Adrenal gland (tissue), 9 donors: ENCODE measurements at regions not wholly inside any gene's neighbourhood (a gene's known extent, or its start where the extent isn't known, plus 50 kb on each side); places are given as distances from the start of the nearest gene placed in this dataset.

ENCODE experiments used
- DNase-seq, 7 donors: peaks; one replicate each; pipeline ENCODE4 v3.0.0-alpha.2; 2019 to 2020
- H3K27ac ChIP-seq, 5 donors: fragments of 200-600 bp; sonication (generic) in 4 of 5; 1 replicate in 3 of 5; 2 replicates in 2 of 5; pipeline versions ENCODE4 v1.5.1 to v1.8.0; 2016 to 2020; ENCODE audit warnings: mild to moderate bottlenecking in 1 of 5
- H3K27me3 ChIP-seq: fragments of 200-600 bp; 2 replicates; pipeline ENCODE4 v1.8.0; 2021
- H3K36me3 ChIP-seq, 2 donors: fragments of 200-600 bp; replicated peaks in 1 of 2; 1 replicate in 1 of 2; 2 replicates in 1 of 2; pipeline versions ENCODE4 v1.5.1 to v1.8.0; 2018 to 2022
- H3K4me1 ChIP-seq, 2 donors: fragments of 200-600 bp; replicated peaks in 1 of 2; 1 replicate in 1 of 2; 2 replicates in 1 of 2; pipeline versions ENCODE4 v1.5.1 to v1.8.0; 2018 to 2021
- H3K4me3 ChIP-seq, 4 donors: fragments of 200-600 bp; sonication (generic) in 3 of 4; one replicate each; pipeline ENCODE4 v1.5.1; 2016 to 2018
- H3K9me3 ChIP-seq, 3 donors: fragments of 200-600 bp; sonication (generic) in 1 of 3; replicated peaks in 1 of 3; 1 replicate in 2 of 3; 2 replicates in 1 of 3; pipeline versions ENCODE4 v1.5.1 to v1.8.0; 2016 to 2021
- POLR2A ChIP-seq, 2 donors: fragments of 450-650 bp; IDR thresholded peaks; one replicate each; pipeline ENCODE4 v1.6.1; 2017; ENCODE audit warnings: antibody characterized with exemption in 2 of 2, mild to moderate bottlenecking in 2 of 2, moderate library complexity in 1 of 2
- WGBS, 4 donors: extraction: QIAGEN DNeasy Blood & Tissue Kit in 2 of 4; methylation state at CpG; one replicate each; pipeline versions ENCODE4 v1.1.5 to v1.1.7; 2013 to 2017; 5-methylcytosine and 5-hydroxymethylcytosine counted together
- intact Hi-C, 2 donors: fragments of 100-400 bp; cut with DNase I; formaldehyde crosslinking; loops; one replicate each; pipeline versions ENCODE4 v1.14.1 to v1.15.0; 2022 to 2023
- TF ChIP-seq, protein P1 (sequence below), 6 experiments: fragments of 450-650 bp in 4 of 6; fragments of 200-600 bp in 2 of 6; sonication (generic) in 1 of 6; IDR thresholded peaks; 1 replicate in 5 of 6; 2 replicates in 1 of 6; pipeline versions ENCODE4 v1.5.1 to v1.8.0; 2016 to 2021; ENCODE audit warnings: antibody characterized with exemption in 6 of 6, mild to moderate bottlenecking in 2 of 6, moderate library complexity in 1 of 6
- donor health status: healthy with polysubstance abuse.
- donor health status: Bipolar disorder and iron deficiency.
- donor health status: DM: yes; HTN: yes; CAD: no.
- donor health status: DM: no; HTN: no; CAD: no.
- donor health status: DM: no; HTN: no; CAD: no.

DNA sequence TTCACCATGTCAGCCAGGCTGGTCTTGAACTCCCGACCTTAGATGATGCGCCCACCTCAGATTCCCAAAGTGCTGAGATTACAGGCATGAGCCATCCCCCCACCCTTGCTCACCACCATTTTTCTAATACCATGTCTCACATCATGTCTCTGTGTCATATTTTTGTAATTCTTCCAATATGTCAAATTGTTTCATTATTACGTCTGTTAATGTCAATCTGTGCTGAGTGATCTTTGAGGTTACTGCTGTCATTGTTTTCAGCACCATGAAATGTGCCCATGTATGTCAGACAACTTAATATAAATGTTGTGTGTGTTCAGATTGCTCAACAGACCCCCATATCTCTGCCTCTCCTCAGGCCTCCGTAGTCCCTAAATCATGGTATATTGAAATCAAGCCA, 923.6 kb downstream of the NLGN4Y start:
- WGBS, 4 donors: 88 to 94% methylated on average over 3 to 4 of the region's 4 CpGs; no CpG with 5 or more reads in 2 of the 4 donors
- Histone ChIP-seq H3K9me3 (no peaks in the 10 kb centered on the region), H3K27me3 (no peaks in the 10 kb centered on the region), H3K4me1 (no peaks in the 10 kb centered on the region), H3K4me3 (no peak overlapping the region), H3K36me3 (no peaks in the 10 kb centered on the region), H3K27ac (no peak overlapping the region)
- intact Hi-C loops: no loop called here
- no peak for TF ChIP-seq POLR2A (IDR thresholded peaks at IDR 0.05)
- DNase-seq: no peak

DNA sequence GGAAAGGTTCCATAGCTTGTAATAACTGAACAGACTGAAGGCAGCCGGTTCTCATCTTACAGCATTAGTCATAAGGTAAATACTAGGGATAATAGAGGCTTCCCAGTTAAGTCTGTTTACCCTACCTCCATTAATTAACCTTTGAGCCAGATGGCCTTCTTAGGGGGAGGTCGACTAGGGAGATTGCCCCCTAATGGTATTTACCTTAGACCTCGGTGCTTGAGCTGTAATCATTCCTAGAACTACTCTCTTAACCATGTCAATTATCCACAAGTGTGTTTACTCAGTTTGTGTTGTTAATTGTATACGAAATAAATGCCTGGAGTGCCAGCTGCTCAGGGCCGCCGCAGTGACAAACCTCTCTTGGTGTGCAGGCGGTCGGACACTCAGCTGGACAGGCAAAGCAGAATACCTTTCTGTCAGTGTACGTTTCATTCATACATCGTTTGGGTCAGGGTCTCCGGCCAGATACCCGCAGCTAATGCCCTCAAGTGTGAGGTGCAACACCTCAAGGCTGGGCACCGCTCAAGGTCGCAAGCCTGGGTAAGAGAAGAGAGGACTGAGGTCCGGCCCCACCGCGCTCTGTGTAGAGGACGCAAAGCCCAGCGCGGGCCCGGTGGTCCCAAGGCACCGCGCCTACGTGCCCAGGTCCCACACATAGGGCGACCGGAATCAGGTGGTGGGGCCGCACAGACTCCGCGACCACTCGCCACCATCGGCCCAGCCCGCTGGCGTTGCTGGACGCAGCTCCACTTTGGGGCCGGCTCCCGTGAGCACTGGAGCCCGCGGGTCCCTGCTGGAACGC, 931.0 kb downstream of the NLGN4Y start:
- no peaks in the 10 kb centered on the region for H3K36me3 ChIP-seq
- H3K4me1 ChIP-seq: no peaks in the 10 kb centered on the region
- 38 to 51% methylated on average over 3 to 39 of the region's 39 CpGs; no CpG with 5 or more reads in 2 of the 4 donors for WGBS, 4 donors
- H3K27me3 ChIP-seq: no peaks in the 10 kb centered on the region
- no peaks in the 10 kb centered on the region for H3K9me3 ChIP-seq
- H3K4me3 ChIP-seq: no peak overlapping the region
- DNase-seq: no peak
- no peak overlapping the region for H3K27ac ChIP-seq
- TF ChIP-seq POLR2A (IDR thresholded peaks at IDR 0.05): no peak
- TF ChIP-seq, protein P1, sequence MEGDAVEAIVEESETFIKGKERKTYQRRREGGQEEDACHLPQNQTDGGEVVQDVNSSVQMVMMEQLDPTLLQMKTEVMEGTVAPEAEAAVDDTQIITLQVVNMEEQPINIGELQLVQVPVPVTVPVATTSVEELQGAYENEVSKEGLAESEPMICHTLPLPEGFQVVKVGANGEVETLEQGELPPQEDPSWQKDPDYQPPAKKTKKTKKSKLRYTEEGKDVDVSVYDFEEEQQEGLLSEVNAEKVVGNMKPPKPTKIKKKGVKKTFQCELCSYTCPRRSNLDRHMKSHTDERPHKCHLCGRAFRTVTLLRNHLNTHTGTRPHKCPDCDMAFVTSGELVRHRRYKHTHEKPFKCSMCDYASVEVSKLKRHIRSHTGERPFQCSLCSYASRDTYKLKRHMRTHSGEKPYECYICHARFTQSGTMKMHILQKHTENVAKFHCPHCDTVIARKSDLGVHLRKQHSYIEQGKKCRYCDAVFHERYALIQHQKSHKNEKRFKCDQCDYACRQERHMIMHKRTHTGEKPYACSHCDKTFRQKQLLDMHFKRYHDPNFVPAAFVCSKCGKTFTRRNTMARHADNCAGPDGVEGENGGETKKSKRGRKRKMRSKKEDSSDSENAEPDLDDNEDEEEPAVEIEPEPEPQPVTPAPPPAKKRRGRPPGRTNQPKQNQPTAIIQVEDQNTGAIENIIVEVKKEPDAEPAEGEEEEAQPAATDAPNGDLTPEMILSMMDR (IDR thresholded peaks at IDR 0.05): no peak
- intact Hi-C loops: no loop called here

DNA sequence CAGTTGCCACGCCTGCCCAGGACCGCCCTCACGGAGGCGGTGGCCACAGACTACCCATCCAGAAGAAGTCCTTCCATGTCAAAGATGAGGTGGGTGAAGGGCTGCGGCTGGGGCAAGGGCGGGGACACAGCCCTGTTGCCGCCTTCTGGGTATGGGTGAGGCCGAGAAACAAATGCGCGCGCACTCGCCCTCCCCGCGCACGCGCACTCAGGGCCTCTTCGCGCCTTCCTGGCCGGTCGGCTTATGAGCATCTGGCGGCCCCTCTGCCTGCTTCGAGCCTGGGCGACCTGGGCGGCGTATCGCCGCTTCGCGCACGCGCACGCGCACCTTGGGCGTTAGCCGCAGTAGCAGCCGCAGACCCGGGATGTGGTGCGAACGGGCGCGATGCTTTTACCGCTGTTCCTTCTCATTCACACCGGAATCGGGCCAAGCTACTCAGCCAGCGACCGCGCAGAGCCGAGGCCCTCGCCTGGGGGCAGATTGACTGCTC, 931.7 kb downstream of the NLGN4Y start:
- H3K36me3 ChIP-seq: no peaks in the 10 kb centered on the region
- no peak overlapping the region for H3K27ac ChIP-seq
- no peaks in the 10 kb centered on the region for H3K9me3 ChIP-seq
- WGBS, 4 donors: 3 to 47% methylated on average over 26 to 49 of the region's 49 CpGs; no CpG with 5 or more reads in 2 of the 4 donors
- peak in 2 of 7 donors; percentile 64 to 65 for DNase-seq
- H3K27me3 ChIP-seq: no peaks in the 10 kb centered on the region
- H3K4me3 ChIP-seq: no peak overlapping the region
- TF ChIP-seq, protein P1 (IDR thresholded peaks at IDR 0.05): no peak
- TF ChIP-seq POLR2A (IDR thresholded peaks at IDR 0.05): no peak
- H3K4me1 ChIP-seq: no peaks in the 10 kb centered on the region
- intact Hi-C loops: no loop called here

DNA sequence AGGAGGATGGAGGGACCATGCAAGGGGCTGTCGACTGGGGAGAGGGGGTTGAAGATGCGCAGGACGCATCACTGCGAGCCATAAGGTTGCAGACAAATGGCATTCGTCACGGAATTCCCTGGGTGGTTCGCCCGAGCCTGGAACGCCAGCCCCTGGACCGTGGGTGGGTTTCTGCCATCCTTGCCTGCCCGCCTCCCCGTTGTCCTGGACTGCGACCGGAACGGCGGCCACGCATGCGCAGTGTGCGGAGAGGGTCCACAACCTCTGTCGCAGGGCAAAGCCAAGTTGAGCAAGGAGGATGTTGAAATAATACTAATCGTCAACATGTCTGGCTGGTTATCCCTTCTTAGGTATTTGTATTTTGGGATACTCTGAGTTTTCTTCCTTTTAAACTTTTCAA, 932.2 kb downstream of the NLGN4Y start:
- 49 to 97% methylated on average over 8 to 21 of the region's 21 CpGs; no CpG with 5 or more reads in 2 of the 4 donors for WGBS, 4 donors
- Histone ChIP-seq H3K27ac (no peak overlapping the region), H3K9me3 (no peaks in the 10 kb centered on the region), H3K4me1 (no peaks in the 10 kb centered on the region), H3K27me3 (no peaks in the 10 kb centered on the region), H3K4me3 (no peak overlapping the region), H3K36me3 (no peaks in the 10 kb centered on the region)
- intact Hi-C loops: no loop called here
- no peak for TF ChIP-seq POLR2A (IDR thresholded peaks at IDR 0.05)
- TF ChIP-seq, protein P1 (IDR thresholded peaks at IDR 0.05): no peak
- DNase-seq: no peak
